Heart left ventricle (tissue), 16 donors: ENCODE measurements at regions not wholly inside any gene's neighbourhood (a gene's known extent, or its start where the extent isn't known, plus 50 kb on each side); places are given as distances from the start of the nearest gene placed in this dataset.

Source experiments
- ATAC-seq, 4 donors: fragments of 200-7000 bp; cut with Tn5 transposase; one replicate each; pipeline ENCODE4 v1.9.1; 2020 to 2022; ENCODE audit warnings: moderate library complexity in 4 of 4, mild to moderate bottlenecking in 3 of 4, moderate number of reproducible peaks in 1 of 4
- DNase-seq, 5 donors: peaks; one replicate each; pipeline ENCODE4 v3.0.0-alpha.2; 2020
- H3K27ac ChIP-seq, 12 donors: fragments of 200-600 bp; sonication (generic) in 4 of 12; one replicate each; pipeline versions ENCODE4 v1.5.0 to v1.8.0; 2016 to 2022; ENCODE audit warnings: mild to moderate bottlenecking in 2 of 12
- H3K27me3 ChIP-seq, 9 donors: fragments of 200-600 bp; sonication (generic) in 2 of 9; one replicate each; pipeline versions ENCODE4 v1.5.1 to v1.8.0; 2016 to 2022; ENCODE audit warnings: mild to moderate bottlenecking in 3 of 9
- H3K36me3 ChIP-seq, 9 donors: fragments of 200-600 bp; sonication (generic) in 2 of 9; one replicate each; pipeline versions ENCODE4 v1.5.0 to v1.8.0; 2018 to 2022; ENCODE audit warnings: mild to moderate bottlenecking in 2 of 9
- H3K4me1 ChIP-seq, 12 donors: fragments of 200-600 bp; sonication (generic) in 4 of 12; one replicate each; pipeline versions ENCODE4 v1.5.0 to v1.8.0; 2016 to 2022; ENCODE audit warnings: mild to moderate bottlenecking in 3 of 12
- H3K4me3 ChIP-seq, 12 donors: fragments of 200-600 bp; sonication (generic) in 4 of 12; one replicate each; pipeline versions ENCODE4 v1.5.0 to v1.8.0; 2017 to 2022; ENCODE audit warnings: mild to moderate bottlenecking in 9 of 12, moderate library complexity in 4 of 12
- H3K9me3 ChIP-seq, 12 donors: fragments of 200-600 bp; sonication (generic) in 4 of 12; one replicate each; pipeline versions ENCODE4 v1.5.0 to v1.8.0; 2016 to 2022; ENCODE audit warnings: mild to moderate bottlenecking in 1 of 12
- POLR2A ChIP-seq, 2 donors: fragments of 450-650 bp; IDR thresholded peaks; one replicate each; pipeline ENCODE4 v1.6.1; 2017; ENCODE audit warnings: antibody characterized with exemption in 2 of 2, mild to moderate bottlenecking in 2 of 2, moderate library complexity in 2 of 2
- WGBS, 4 donors: extraction: QIAGEN DNeasy Blood & Tissue Kit in 2 of 4; methylation state at CpG; one replicate each; pipeline versions ENCODE4 v1.1.5 to v1.1.7; 2013 to 2018; 5-methylcytosine and 5-hydroxymethylcytosine counted together
- intact Hi-C, 10 donors: fragments of 100-400 bp; cut with DNase I; formaldehyde crosslinking; loops; one replicate each; pipeline versions ENCODE4 v1.11.1 to v1.14.2; 2022
- TF ChIP-seq, protein P1 (sequence below), 12 donors: fragments of 200-600 bp; sonication (generic) in 4 of 12; IDR thresholded peaks; one replicate each; pipeline versions ENCODE4 v1.5.0 to v1.8.0; 2018 to 2022; ENCODE audit warnings: antibody characterized with exemption in 12 of 12, mild to moderate bottlenecking in 5 of 12
- donor health status: ischemic (EF 13 %, LVEDD 7.1; RV severe dilation, severe dysfunction).
- donor health status: healthy with polysubstance abuse.
- donor health status: DM: no; HTN: yes; CAD: no.
- donor health status: DM: no; HTN: no; CAD: no.
- donor health status: ischemic (EF 25% LVEDD 6.9; RV normal size, moderate dysfunction).
- donor health status: ischemic (EF 25% LVEDD 5.7; RV mildly dilated, moderate dysfunction).
- donor health status: healthy.
- donor health status: DM: yes; HTN: yes; CAD: no.
- donor health status: ischemic (EF 35%, LVEDD 5.7; RV mildly dilated, moderate dysfunction).
- donor health status: nonischemic (EF 11% LVEDD 7.7; RV severe dilation, severe dysfunction).
- donor health status: DM: yes; HTN: yes; CAD: no.
- donor health status: PGD.
- donor health status: ischemic (EF 29% LVEDD 5.4; RV normal size, mild dysfunction).
- donor health status: nonischemic (EF 23%, LVEDD 6.1; RV moderate dilation, normal function).

GRCh38 chr2:139439100-139439499 lies 658.9 kb upstream of the NXPH2 start:
- Histone ChIP-seq H3K4me1 (no peaks in the 10 kb centered on the region), H3K9me3 (no peaks in the 10 kb centered on the region), H3K27me3 (no peaks in the 10 kb centered on the region), H3K36me3 (no peaks in the 10 kb centered on the region), H3K4me3 (no peak overlapping the region), H3K27ac (no peak overlapping the region)
- DNase-seq (no peak), ATAC-seq (no peak)
- no peak for TF ChIP-seq POLR2A (IDR thresholded peaks at IDR 0.05)
- TF ChIP-seq, protein P1, sequence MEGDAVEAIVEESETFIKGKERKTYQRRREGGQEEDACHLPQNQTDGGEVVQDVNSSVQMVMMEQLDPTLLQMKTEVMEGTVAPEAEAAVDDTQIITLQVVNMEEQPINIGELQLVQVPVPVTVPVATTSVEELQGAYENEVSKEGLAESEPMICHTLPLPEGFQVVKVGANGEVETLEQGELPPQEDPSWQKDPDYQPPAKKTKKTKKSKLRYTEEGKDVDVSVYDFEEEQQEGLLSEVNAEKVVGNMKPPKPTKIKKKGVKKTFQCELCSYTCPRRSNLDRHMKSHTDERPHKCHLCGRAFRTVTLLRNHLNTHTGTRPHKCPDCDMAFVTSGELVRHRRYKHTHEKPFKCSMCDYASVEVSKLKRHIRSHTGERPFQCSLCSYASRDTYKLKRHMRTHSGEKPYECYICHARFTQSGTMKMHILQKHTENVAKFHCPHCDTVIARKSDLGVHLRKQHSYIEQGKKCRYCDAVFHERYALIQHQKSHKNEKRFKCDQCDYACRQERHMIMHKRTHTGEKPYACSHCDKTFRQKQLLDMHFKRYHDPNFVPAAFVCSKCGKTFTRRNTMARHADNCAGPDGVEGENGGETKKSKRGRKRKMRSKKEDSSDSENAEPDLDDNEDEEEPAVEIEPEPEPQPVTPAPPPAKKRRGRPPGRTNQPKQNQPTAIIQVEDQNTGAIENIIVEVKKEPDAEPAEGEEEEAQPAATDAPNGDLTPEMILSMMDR (IDR thresholded peaks at IDR 0.05): no peak
- intact Hi-C loops: no loop called here

DNA sequence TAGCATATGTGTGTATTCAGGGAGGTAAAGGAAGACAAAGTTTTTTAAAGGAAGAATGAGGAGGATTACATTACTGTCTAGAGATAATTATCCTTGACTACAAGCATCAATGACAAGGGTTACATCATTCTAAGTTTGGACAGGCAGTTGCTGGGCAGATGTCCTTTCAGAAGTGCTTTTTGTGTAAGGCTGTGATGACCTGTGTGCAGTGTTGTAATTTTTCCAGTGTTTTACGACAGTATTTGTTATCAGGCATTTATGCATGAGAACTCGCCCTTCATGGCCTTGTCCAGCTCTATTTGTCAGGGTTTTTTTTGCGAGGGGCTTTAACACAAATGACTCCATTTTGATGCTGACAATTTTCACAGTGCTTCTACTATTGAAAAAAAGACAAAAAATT lies 658.3 kb upstream of the NXPH2 start:
- H3K27me3 ChIP-seq: no peaks in the 10 kb centered on the region
- no peaks in the 10 kb centered on the region for H3K4me1 ChIP-seq
- TF ChIP-seq POLR2A (IDR thresholded peaks at IDR 0.05): no peak
- TF ChIP-seq, protein P1 (IDR thresholded peaks at IDR 0.05): no peak
- 68 to 75% (median 71%) methylated on average over 3 of the region's 3 CpGs for WGBS, 4 donors
- no peak overlapping the region for H3K27ac ChIP-seq
- ATAC-seq (no peak), DNase-seq (no peak)
- no peaks in the 10 kb centered on the region for H3K36me3 ChIP-seq
- no peaks in the 10 kb centered on the region for H3K9me3 ChIP-seq
- intact Hi-C loops: no loop called here
- H3K4me3 ChIP-seq: no peak overlapping the region

DNA sequence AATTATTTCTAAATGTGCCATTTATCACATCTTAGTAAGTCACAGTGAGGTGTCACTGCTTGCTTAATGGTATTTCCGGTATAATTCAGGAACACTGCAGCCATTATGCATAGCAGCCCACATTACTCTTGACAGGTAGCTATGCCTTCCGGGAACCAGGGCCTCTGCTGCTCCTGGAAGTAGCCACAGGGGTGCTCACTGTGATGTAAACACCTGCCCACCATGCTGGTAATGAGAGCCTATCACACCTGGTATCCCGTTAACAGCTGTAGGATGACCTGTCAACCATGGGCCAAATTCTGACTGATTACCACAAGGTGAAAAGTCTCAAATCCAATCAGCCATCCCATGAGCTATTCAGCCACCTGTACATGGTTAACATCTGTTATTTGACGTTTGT lies 647.0 kb upstream of the NXPH2 start:
- 74 to 78% (median 77%) methylated on average over 4 of the region's 4 CpGs for WGBS, 4 donors
- Histone ChIP-seq H3K36me3 (no peaks in the 10 kb centered on the region), H3K27me3 (no peaks in the 10 kb centered on the region), H3K9me3 (peaks cover 0 to 11% (median 0%) of the 10 kb centered on the region in 12 donors), H3K4me1 (no peaks in the 10 kb centered on the region), H3K4me3 (no peak overlapping the region), H3K27ac (no peak overlapping the region)
- DNase-seq (no peak), ATAC-seq (no peak)
- no peak for TF ChIP-seq POLR2A (IDR thresholded peaks at IDR 0.05)
- TF ChIP-seq, protein P1 (IDR thresholded peaks at IDR 0.05): no peak
- intact Hi-C loops: no loop called here

GRCh38 chr2:139424101-139424500 lies 643.9 kb upstream of the NXPH2 start:
- no peaks in the 10 kb centered on the region for H3K27me3 ChIP-seq
- intact Hi-C loops: no loop called here
- 52 to 66% (median 62%) methylated on average over 2 of the region's 2 CpGs for WGBS, 4 donors
- DNase-seq (no peak), ATAC-seq (no peak)
- no peaks in the 10 kb centered on the region for H3K36me3 ChIP-seq
- TF ChIP-seq POLR2A (IDR thresholded peaks at IDR 0.05): no peak
- TF ChIP-seq, protein P1 (IDR thresholded peaks at IDR 0.05): no peak
- H3K4me3 ChIP-seq: no peak overlapping the region
- peaks cover 0 to 9% (median 0%) of the 10 kb centered on the region in 12 donors for H3K9me3 ChIP-seq
- no peak overlapping the region for H3K27ac ChIP-seq
- H3K4me1 ChIP-seq: no peaks in the 10 kb centered on the region
